Renal cortical epithelial cell (primary cell): ENCODE measurements at regions not wholly inside any gene's neighbourhood (a gene's known extent, or its start where the extent isn't known, plus 50 kb on each side); places are given as distances from the start of the nearest gene placed in this dataset.
"Not testable (repeated sequence)": the region's sequence is repeated elsewhere in the genome, so short reads cannot be mapped to it uniquely, and the experiment has no call there.

Experiments
- DNase-seq: peaks from one replicate; pipeline ENCODE4 v3.0.0-alpha.2; 2011; ENCODE audit warnings: low read depth

GRCh38 chr5:158061451-158061850 is 202.5 kb upstream of the CLINT1 start:
- DNase-seq = no peak

GRCh38 chr5:158060212-158060611 is 201.3 kb upstream of the CLINT1 start:
- peak; percentile 13 for DNase-seq

DNA sequence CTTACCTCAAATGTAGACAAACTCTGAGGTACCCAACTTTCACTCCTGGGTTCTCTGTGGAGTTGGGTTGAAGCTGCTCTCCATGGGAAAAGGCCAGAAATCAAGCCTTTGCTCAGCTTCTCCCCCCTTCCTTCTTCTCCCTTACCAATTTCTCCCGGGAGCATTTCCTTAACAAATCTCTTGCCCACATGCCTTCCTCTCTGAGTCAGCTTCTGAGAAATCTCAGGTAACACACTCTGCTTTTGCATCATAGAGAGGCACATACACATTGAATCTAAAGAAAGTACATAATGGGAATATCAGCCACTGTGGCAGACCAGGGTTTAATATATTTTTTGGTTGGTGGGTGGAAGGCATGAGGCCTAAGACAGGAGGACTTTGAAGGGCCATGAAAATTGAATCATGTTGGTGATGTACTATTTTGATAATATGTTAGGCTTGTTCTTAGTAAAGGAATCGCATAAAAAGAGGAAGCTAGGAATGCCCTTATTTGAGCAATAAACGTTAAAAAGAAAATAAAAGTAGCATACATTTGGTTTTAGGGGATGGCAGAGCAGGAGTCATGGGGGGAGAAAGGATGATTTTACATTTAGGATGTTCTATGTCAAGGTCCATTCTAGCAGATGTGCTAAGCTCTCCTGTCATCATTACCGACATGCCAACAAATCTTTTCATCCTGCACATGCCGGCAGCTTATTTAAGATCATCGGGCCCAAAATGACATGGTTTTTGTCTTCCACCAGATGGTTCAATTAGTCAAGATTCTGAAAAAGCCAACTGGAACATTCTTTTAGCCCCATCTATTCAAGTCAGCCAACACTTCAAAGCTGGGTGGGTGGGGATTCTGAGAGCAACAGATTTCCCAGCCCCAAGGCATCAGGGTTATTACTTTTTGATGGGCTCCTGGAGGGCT is 199.5 kb upstream of the CLINT1 start:
- no peak for DNase-seq

- no peak for DNase-seq
Measured at GRCh38 chr5:158056130-158056825, 197.3 kb upstream of the CLINT1 start.

DNA sequence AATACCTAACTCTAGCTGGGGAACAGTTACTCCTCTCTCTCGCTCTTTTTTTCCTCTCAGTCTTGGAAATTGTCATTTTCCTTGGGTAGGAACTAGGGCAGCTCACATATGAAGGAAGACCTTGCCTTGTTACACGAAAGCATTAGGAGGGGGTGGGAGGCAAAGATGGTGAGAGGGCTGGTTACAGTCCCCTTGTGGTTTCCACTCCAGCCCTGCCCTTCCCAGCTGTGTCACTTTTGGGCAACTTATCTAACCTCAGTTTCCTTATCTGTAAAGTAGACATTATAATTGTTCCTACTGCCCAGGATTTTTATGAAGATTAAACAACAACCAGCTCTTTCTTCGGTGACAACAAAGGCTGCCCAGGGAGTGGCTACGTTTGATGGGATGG is 196.2 kb upstream of the CLINT1 start:
- DNase-seq = no peak

DNA sequence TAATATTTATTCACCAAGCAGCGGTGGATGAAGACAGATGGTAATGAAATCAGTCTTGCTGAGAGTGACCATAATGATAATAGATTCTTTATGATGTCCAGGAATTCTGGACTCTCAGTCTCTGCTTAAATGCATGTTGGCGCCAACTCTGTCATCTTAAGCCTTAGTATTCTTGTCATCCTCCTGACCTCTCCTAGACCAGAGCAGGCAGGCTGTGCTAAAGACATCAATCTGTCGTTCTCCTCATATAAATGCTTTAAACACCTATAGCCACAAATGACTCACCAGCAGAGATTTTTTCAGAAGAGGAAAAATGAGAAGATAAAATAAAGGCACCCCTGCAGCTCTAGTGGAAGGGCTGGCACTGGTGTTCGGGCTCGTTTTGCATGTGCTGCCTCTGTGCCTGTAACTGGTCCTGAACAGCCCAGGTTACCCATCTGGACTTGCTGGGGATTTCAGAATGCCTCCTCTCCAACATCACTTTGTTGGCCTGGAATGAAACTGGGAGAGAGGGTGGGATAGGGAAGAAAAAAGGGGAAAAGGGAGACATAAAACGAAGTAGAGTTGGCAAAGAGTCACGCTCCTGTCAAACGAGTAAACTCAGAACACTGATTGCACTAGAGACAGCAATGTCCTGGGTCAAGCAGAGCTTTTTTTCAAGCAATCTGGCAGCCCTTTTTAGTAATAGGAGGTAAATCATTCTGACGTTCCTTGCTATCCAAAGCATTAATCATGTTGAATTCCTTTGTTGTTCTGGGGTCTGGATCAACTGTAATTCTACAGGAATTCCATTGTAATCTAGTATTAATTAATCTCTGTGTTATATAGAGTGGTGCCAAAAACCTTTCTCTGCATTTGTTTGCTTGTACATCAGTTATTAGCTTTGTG is 195.5 kb upstream of the CLINT1 start:
- DNase-seq = peak; percentile 17

DNA sequence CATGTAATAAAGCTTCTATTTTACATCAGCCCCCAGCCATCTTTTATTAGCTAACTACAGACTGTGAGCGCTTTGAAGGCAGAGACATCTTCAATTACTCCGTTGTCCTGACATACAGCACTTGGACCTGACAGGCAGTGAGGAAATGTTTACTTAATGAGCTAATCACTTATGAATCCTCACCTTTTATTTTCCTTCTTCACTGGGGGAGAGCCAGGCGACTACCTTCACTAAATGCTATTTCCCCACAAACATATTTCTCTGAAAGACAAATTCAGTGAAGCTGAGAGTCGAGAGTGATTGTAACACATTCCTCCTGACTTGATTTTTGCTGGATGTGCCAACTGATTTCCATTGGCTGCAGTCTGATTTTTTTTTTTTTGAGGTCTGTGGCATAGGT is 192.1 kb upstream of the CLINT1 start:
- DNase-seq = peak; percentile 52

- DNase-seq = no peak
Measured at GRCh38 chr5:158050421-158050820, 191.5 kb upstream of the CLINT1 start.

DNA sequence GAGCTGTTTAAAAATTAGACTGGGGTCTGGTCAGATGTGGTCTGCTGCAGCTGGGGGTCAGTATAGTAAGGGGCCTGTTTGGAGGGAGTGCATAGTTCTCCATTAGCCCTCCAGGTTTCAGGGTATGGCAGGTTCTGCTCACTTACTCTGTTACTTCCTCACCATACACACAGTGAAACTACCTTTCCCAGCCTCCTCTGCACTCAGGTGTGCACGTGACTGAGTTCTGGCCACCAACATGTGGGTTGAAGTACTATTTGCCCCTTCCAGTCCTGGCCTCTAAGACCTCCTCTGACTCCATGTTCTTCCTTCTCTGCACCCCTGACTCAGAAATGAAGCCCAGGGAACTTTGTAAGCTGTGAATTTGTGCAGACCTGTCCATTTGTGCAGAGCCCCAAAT is 190.5 kb upstream of the CLINT1 start:
- DNase-seq = no peak

GRCh38 chr5:158045696-158046095 is 186.8 kb upstream of the CLINT1 start:
- DNase-seq = no peak

DNA sequence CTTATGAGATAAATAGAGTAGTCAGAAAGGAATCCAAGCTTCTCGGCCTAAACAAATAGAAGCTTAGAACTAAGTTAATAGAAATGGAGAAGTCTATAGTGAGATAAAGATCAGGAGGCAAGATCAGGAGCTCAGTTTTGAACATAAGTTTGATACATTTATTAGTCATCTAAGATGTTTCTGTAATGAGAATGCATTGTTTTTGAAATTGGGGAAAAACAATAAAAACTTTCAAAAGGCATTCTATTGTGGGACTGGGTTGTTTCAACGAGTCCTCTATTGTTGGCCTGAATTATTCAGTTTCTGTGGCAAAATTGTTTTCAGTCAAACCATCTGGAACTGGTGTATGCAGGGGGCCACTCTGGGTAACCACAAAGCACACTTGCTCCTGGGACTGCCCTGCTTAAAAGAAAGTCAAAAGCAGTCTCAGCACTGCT is 181.0 kb upstream of the CLINT1 start:
- DNase-seq = no peak

DNA sequence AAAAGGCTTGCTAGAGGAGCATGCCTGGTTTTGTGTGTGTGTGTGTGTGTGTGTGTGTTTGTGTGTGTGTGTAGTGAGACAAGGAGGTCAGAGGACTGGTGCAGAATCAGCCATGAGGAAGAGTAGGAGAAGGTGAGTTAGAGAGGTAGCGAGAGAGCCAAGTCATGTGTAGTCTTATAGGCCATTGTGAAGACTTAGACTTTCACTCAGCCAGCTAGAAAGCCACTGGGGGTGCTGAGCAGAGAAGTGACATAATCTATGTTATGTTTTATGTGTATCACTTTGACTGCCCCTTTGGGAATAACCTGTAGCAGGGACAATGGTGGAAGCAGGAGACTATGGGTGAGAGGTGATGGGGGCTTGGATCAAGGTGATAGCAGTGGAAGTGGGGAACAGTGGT is 180.5 kb upstream of the CLINT1 start:
- DNase-seq = no peak

GRCh38 chr5:158036983-158037595 is 178.1 kb upstream of the CLINT1 start:
- DNase-seq = not testable (repeated sequence)

- DNase-seq = not testable (repeated sequence)
Measured at GRCh38 chr5:158034586-158034985, 175.6 kb upstream of the CLINT1 start.

DNA sequence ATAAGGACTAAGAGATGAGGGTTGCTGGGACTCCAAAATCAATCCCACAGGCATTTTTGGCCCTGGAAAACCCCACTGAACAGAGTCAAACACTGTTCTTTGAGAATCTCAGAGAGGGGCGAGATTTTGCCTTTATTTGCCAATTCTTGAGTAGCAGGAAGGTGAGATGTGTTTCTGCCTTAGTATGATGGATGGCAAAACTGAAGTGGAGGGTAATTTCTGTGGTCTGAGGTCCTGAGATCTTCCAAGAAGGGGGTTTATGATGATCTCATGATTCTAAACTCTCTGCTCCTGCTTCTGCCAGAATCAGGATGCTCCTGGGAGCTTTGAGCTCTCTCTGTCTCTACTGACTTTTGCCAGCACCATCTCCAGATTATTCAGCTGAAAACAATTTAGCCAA is 174.8 kb upstream of the CLINT1 start:
- no peak for DNase-seq

- no peak for DNase-seq
Measured at GRCh38 chr5:158033076-158033475, 174.1 kb upstream of the CLINT1 start.

- no peak for DNase-seq
Measured at GRCh38 chr5:158032246-158032645, 173.3 kb upstream of the CLINT1 start.

GRCh38 chr5:158027806-158028775 is 169.1 kb upstream of the CLINT1 start:
- DNase-seq = no peak

DNA sequence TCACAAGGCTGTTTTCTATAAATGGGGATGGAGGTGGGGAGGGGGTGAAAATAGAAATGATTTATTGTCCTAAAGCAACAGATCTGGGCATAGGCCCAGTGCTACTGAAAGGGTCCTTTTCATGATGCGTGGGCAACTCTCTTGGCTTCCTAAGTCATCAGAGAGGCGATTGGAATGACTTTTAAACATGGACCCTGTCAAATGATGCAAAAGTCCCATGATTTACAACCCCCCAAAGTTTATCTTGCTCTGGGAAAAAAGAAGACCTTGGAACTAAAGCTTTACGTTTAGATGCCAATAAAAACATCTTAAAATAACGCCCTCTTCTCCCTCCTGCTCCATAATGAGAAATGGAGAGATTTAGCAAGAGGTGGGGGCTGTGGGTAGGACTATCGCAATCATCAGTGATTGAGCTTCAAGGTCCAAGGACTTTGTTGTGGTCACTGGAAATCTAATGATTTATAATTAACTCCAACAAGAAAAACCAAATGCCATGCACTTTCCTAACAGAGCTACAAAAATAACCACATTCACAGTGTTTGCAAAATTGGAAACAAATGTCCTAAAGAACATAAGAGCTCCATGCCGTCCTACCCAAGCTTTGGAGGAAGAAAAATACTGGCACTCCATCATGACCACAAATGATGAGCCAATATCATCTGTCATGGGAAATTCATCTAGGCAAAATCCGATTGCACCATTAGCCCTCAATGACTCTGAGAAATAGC is 167.5 kb upstream of the CLINT1 start:
- DNase-seq = peak; percentile 83

GRCh38 chr5:158023266-158023665 is 164.3 kb upstream of the CLINT1 start:
- no peak for DNase-seq
